ENCODE measurements at regions not wholly inside any gene's neighbourhood (a gene's known extent, or its start where the extent isn't known, plus 50 kb on each side); places are given as distances from the start of the nearest gene placed in this dataset.

GRCh38 chr10:83917537-83918506 is 221.5 kb upstream of the GHITM start:
- Histone ChIP-seq H2AFZ (ENCODE audit: low read length) (no peak overlapping the region), H3K27ac (ENCODE audit: low read length) (no peak overlapping the region), H3K9me3 (ENCODE audit: low read length) (no peaks in the 10 kb centered on the region), H3K9ac (ENCODE audit: low read length) (no peak overlapping the region), H3K4me1 (ENCODE audit: low read length) (no peaks in the 10 kb centered on the region), H3K4me2 (ENCODE audit: low read depth, low read length, poor library complexity, severe bottlenecking) (no peak overlapping the region), H3K27me3 (ENCODE audit: low read length) (no peaks in the 10 kb centered on the region), H3K36me3 (ENCODE audit: insufficient read depth, low read length) (no peaks in the 10 kb centered on the region), H3K79me2 (ENCODE audit: low read length) (no peaks in the 10 kb centered on the region), H3K9me2 (replicated peaks; ENCODE audit: insufficient read depth, low read length) (no peaks in the 10 kb centered on the region), H3K4me3 (ENCODE audit: low read length) (no peak overlapping the region), H4K20me1 (ENCODE audit: insufficient read depth, low read depth, low read length) (no peaks in the 10 kb centered on the region)
- DNase-seq: no peak

- no peak for DNase-seq
These were observed 220.1 kb upstream of the GHITM start for GRCh38 chr10:83919187-83919586.

GRCh38 chr10:83921984-83922860 is 217.1 kb upstream of the GHITM start:
- H3K36me3 ChIP-seq (ENCODE audit: insufficient read depth, low read length): no peaks in the 10 kb centered on the region
- H3K4me3 ChIP-seq (ENCODE audit: low read length): no peak overlapping the region
- no peaks in the 10 kb centered on the region for H3K9me2 ChIP-seq (replicated peaks; ENCODE audit: insufficient read depth, low read length)
- no peak overlapping the region for H3K27ac ChIP-seq (ENCODE audit: low read length)
- no peaks in the 10 kb centered on the region for H3K9me3 ChIP-seq (ENCODE audit: low read length)
- DNase-seq: no peak
- no peaks in the 10 kb centered on the region for H3K4me1 ChIP-seq (ENCODE audit: low read length)
- H3K4me2 ChIP-seq (ENCODE audit: low read depth, low read length, poor library complexity, severe bottlenecking): no peak overlapping the region
- H3K79me2 ChIP-seq (ENCODE audit: low read length): no peaks in the 10 kb centered on the region
- H4K20me1 ChIP-seq (ENCODE audit: insufficient read depth, low read depth, low read length): no peaks in the 10 kb centered on the region
- H3K9ac ChIP-seq (ENCODE audit: low read length): no peak overlapping the region
- H3K27me3 ChIP-seq (ENCODE audit: low read length): no peaks in the 10 kb centered on the region
- no peak overlapping the region for H2AFZ ChIP-seq (ENCODE audit: low read length)

More at GRCh38 chr10:83919187-83919586, 220.1 kb upstream of the GHITM start:
- H3K4me1 ChIP-seq (ENCODE audit: low read length): no peaks in the 10 kb centered on the region
- H3K9me2 ChIP-seq (replicated peaks; ENCODE audit: insufficient read depth, low read length): no peaks in the 10 kb centered on the region
- no peak overlapping the region for H3K4me2 ChIP-seq (ENCODE audit: low read depth, low read length, poor library complexity, severe bottlenecking)
- H3K9me3 ChIP-seq (ENCODE audit: low read length): no peaks in the 10 kb centered on the region
- H3K9ac ChIP-seq (ENCODE audit: low read length): no peak overlapping the region
- H3K27ac ChIP-seq (ENCODE audit: low read length): no peak overlapping the region
- H3K27me3 ChIP-seq (ENCODE audit: low read length): no peaks in the 10 kb centered on the region
- no peaks in the 10 kb centered on the region for H4K20me1 ChIP-seq (ENCODE audit: insufficient read depth, low read depth, low read length)
- H3K79me2 ChIP-seq (ENCODE audit: low read length): no peaks in the 10 kb centered on the region
- H2AFZ ChIP-seq (ENCODE audit: low read length): no peak overlapping the region
- no peak overlapping the region for H3K4me3 ChIP-seq (ENCODE audit: low read length)
- no peaks in the 10 kb centered on the region for H3K36me3 ChIP-seq (ENCODE audit: insufficient read depth, low read length)

- H3K9ac ChIP-seq (ENCODE audit: low read length): no peak overlapping the region
- H3K36me3 ChIP-seq (ENCODE audit: insufficient read depth, low read length): no peaks in the 10 kb centered on the region
- no peak for DNase-seq
- H3K4me1 ChIP-seq (ENCODE audit: low read length): no peaks in the 10 kb centered on the region
- no peaks in the 10 kb centered on the region for H3K9me3 ChIP-seq (ENCODE audit: low read length)
- H3K4me3 ChIP-seq (ENCODE audit: low read length): no peak overlapping the region
- no peaks in the 10 kb centered on the region for H3K27me3 ChIP-seq (ENCODE audit: low read length)
- H3K4me2 ChIP-seq (ENCODE audit: low read depth, low read length, poor library complexity, severe bottlenecking): no peak overlapping the region
- no peak overlapping the region for H3K27ac ChIP-seq (ENCODE audit: low read length)
- no peak overlapping the region for H2AFZ ChIP-seq (ENCODE audit: low read length)
- no peaks in the 10 kb centered on the region for H3K9me2 ChIP-seq (replicated peaks; ENCODE audit: insufficient read depth, low read length)
- no peaks in the 10 kb centered on the region for H4K20me1 ChIP-seq (ENCODE audit: insufficient read depth, low read depth, low read length)
- H3K79me2 ChIP-seq (ENCODE audit: low read length): no peaks in the 10 kb centered on the region
These were observed 214.2 kb upstream of the GHITM start for GRCh38 chr10:83925133-83925532.

- Histone ChIP-seq H3K27me3 (ENCODE audit: low read length) (no peaks in the 10 kb centered on the region), H2AFZ (ENCODE audit: low read length) (no peak overlapping the region), H3K79me2 (ENCODE audit: low read length) (no peaks in the 10 kb centered on the region), H3K9me3 (ENCODE audit: low read length) (no peaks in the 10 kb centered on the region), H3K4me3 (ENCODE audit: low read length) (no peak overlapping the region), H3K4me2 (ENCODE audit: low read depth, low read length, poor library complexity, severe bottlenecking) (no peak overlapping the region), H3K9ac (ENCODE audit: low read length) (no peak overlapping the region), H3K27ac (ENCODE audit: low read length) (no peak overlapping the region), H3K9me2 (replicated peaks; ENCODE audit: insufficient read depth, low read length) (no peaks in the 10 kb centered on the region), H3K4me1 (ENCODE audit: low read length) (no peaks in the 10 kb centered on the region), H4K20me1 (ENCODE audit: insufficient read depth, low read depth, low read length) (no peaks in the 10 kb centered on the region), H3K36me3 (ENCODE audit: insufficient read depth, low read length) (no peaks in the 10 kb centered on the region)
- no peak for DNase-seq
These were observed 212.7 kb upstream of the GHITM start for GRCh38 chr10:83926606-83927005.

GRCh38 chr10:83927166-83927565 is 212.1 kb upstream of the GHITM start:
- no peaks in the 10 kb centered on the region for H4K20me1 ChIP-seq (ENCODE audit: insufficient read depth, low read depth, low read length)
- H3K79me2 ChIP-seq (ENCODE audit: low read length): no peaks in the 10 kb centered on the region
- no peak for DNase-seq
- no peak overlapping the region for H2AFZ ChIP-seq (ENCODE audit: low read length)
- H3K9me3 ChIP-seq (ENCODE audit: low read length): no peaks in the 10 kb centered on the region
- no peak overlapping the region for H3K27ac ChIP-seq (ENCODE audit: low read length)
- H3K27me3 ChIP-seq (ENCODE audit: low read length): no peaks in the 10 kb centered on the region
- H3K9ac ChIP-seq (ENCODE audit: low read length): no peak overlapping the region
- H3K9me2 ChIP-seq (replicated peaks; ENCODE audit: insufficient read depth, low read length): no peaks in the 10 kb centered on the region
- H3K36me3 ChIP-seq (ENCODE audit: insufficient read depth, low read length): no peaks in the 10 kb centered on the region
- no peak overlapping the region for H3K4me3 ChIP-seq (ENCODE audit: low read length)
- H3K4me1 ChIP-seq (ENCODE audit: low read length): no peaks in the 10 kb centered on the region
- H3K4me2 ChIP-seq (ENCODE audit: low read depth, low read length, poor library complexity, severe bottlenecking): no peak overlapping the region

GRCh38 chr10:83929399-83929798 is 209.9 kb upstream of the GHITM start:
- Histone ChIP-seq H3K9me2 (replicated peaks; ENCODE audit: insufficient read depth, low read length) (no peaks in the 10 kb centered on the region), H3K79me2 (ENCODE audit: low read length) (no peaks in the 10 kb centered on the region), H2AFZ (ENCODE audit: low read length) (no peak overlapping the region), H3K4me3 (ENCODE audit: low read length) (no peak overlapping the region), H3K36me3 (ENCODE audit: insufficient read depth, low read length) (no peaks in the 10 kb centered on the region), H3K27ac (ENCODE audit: low read length) (no peak overlapping the region), H3K9ac (ENCODE audit: low read length) (no peak overlapping the region), H3K4me1 (ENCODE audit: low read length) (no peaks in the 10 kb centered on the region), H3K9me3 (ENCODE audit: low read length) (no peaks in the 10 kb centered on the region), H3K27me3 (ENCODE audit: low read length) (no peaks in the 10 kb centered on the region), H4K20me1 (ENCODE audit: insufficient read depth, low read depth, low read length) (no peaks in the 10 kb centered on the region), H3K4me2 (ENCODE audit: low read depth, low read length, poor library complexity, severe bottlenecking) (no peak overlapping the region)
- no peak for DNase-seq

GRCh38 chr10:83931669-83932068 is 207.6 kb upstream of the GHITM start:
- no peaks in the 10 kb centered on the region for H4K20me1 ChIP-seq (ENCODE audit: insufficient read depth, low read depth, low read length)
- no peaks in the 10 kb centered on the region for H3K4me1 ChIP-seq (ENCODE audit: low read length)
- H2AFZ ChIP-seq (ENCODE audit: low read length): no peak overlapping the region
- H3K9me2 ChIP-seq (replicated peaks; ENCODE audit: insufficient read depth, low read length): no peaks in the 10 kb centered on the region
- no peak overlapping the region for H3K27ac ChIP-seq (ENCODE audit: low read length)
- H3K9me3 ChIP-seq (ENCODE audit: low read length): no peaks in the 10 kb centered on the region
- no peak overlapping the region for H3K9ac ChIP-seq (ENCODE audit: low read length)
- H3K4me3 ChIP-seq (ENCODE audit: low read length): no peak overlapping the region
- H3K4me2 ChIP-seq (ENCODE audit: low read depth, low read length, poor library complexity, severe bottlenecking): no peak overlapping the region
- DNase-seq: no peak
- H3K36me3 ChIP-seq (ENCODE audit: insufficient read depth, low read length): no peaks in the 10 kb centered on the region
- H3K79me2 ChIP-seq (ENCODE audit: low read length): no peaks in the 10 kb centered on the region
- no peaks in the 10 kb centered on the region for H3K27me3 ChIP-seq (ENCODE audit: low read length)
